ENCODE measurements at regions not wholly inside any gene's neighbourhood (a gene's known extent, or its start where the extent isn't known, plus 50 kb on each side); places are given as distances from the start of the nearest gene placed in this dataset.

DNA sequence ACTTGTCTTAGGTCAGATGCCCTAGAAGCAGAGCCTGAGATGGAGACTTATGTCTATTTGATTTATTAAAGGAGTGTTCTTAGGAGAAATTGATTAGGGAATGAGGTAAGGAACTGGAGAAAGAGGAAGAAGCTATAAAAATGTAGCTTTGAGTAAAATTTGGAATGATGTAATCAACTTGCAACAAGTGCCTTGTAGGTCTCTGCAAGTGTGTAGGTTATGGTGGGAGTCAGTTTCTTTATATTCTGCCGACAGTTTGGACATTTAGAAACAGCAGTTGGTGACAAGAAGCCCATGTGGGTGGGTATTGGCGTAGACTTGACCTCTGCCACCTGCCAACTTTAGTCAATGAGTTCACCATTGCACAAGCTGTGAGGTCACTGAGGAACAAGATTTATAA, 986.5 kb downstream of the CDH18 start:
- no peak overlapping the region for H2AFZ ChIP-seq (ENCODE audit: low read length)
- H3K4me2 ChIP-seq (ENCODE audit: extremely low read depth, insufficient read depth, low read length): no peak overlapping the region
- no peaks in the 10 kb centered on the region for H3K27me3 ChIP-seq (ENCODE audit: control insufficient read depth, insufficient read depth, low read length)
- H3K9ac ChIP-seq (ENCODE audit: insufficient read depth, low read length): no peak overlapping the region
- no peaks in the 10 kb centered on the region for H3K9me3 ChIP-seq (ENCODE audit: control insufficient read depth, insufficient read depth, low read depth, low read length)
- H3K79me2 ChIP-seq (ENCODE audit: control insufficient read depth, insufficient read depth, low read length): no peaks in the 10 kb centered on the region
- H3K36me3 ChIP-seq (ENCODE audit: control insufficient read depth, insufficient read depth, low read length): no peaks in the 10 kb centered on the region
- no peak for TF ChIP-seq EZH2 (IDR thresholded peaks at IDR 0.05; ENCODE audit: low read length, missing control alignments)
- TF ChIP-seq, protein P1, sequence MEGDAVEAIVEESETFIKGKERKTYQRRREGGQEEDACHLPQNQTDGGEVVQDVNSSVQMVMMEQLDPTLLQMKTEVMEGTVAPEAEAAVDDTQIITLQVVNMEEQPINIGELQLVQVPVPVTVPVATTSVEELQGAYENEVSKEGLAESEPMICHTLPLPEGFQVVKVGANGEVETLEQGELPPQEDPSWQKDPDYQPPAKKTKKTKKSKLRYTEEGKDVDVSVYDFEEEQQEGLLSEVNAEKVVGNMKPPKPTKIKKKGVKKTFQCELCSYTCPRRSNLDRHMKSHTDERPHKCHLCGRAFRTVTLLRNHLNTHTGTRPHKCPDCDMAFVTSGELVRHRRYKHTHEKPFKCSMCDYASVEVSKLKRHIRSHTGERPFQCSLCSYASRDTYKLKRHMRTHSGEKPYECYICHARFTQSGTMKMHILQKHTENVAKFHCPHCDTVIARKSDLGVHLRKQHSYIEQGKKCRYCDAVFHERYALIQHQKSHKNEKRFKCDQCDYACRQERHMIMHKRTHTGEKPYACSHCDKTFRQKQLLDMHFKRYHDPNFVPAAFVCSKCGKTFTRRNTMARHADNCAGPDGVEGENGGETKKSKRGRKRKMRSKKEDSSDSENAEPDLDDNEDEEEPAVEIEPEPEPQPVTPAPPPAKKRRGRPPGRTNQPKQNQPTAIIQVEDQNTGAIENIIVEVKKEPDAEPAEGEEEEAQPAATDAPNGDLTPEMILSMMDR (conservative IDR thresholded peaks at IDR 0.05 in 1 of 2, IDR thresholded peaks at IDR 0.05 in 1 of 2; ENCODE audit: low read depth in 1 of 2, low read length in 2 of 2): no peak
- no peak overlapping the region for H3K27ac ChIP-seq (ENCODE audit: insufficient read depth, low read length)
- H3K4me3 ChIP-seq (replicated peaks in 1 of 4; ENCODE audit: control extremely low read depth in 1 of 4, insufficient read depth in 1 of 4, low read depth in 3 of 4, low read length in 4 of 4): no peak overlapping the region
- H4K20me1 ChIP-seq (ENCODE audit: control insufficient read depth, extremely low read depth, insufficient read depth, low read length): no peaks in the 10 kb centered on the region
- H3K4me1 ChIP-seq (ENCODE audit: control insufficient read depth, extremely low read depth, insufficient read depth, low read length): no peaks in the 10 kb centered on the region
- no peak for DNase-seq (ENCODE audit: low read depth in 2 of 2)

DNA sequence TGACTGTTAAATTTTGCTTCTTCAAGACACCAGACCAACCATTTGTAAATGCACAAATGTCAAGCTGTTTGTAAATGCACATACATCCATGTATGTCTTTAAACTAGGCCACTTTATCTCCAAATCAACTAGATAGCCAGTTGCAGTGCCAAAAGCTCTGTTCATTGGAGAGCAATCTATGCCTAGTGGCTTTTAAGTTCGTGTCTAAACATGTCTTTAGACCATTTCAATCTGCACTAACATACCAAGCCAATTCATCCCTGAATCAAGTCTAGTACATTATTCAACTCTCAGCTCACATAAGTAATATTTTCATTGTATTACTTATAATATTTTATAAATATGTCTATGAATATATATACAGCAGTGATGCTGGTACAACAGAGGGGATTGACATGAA, 985.9 kb downstream of the CDH18 start:
- H3K9ac ChIP-seq (ENCODE audit: insufficient read depth, low read length): no peak overlapping the region
- no peaks in the 10 kb centered on the region for H4K20me1 ChIP-seq (ENCODE audit: control insufficient read depth, extremely low read depth, insufficient read depth, low read length)
- no peaks in the 10 kb centered on the region for H3K9me3 ChIP-seq (ENCODE audit: control insufficient read depth, insufficient read depth, low read depth, low read length)
- H3K27ac ChIP-seq (ENCODE audit: insufficient read depth, low read length): no peak overlapping the region
- H3K36me3 ChIP-seq (ENCODE audit: control insufficient read depth, insufficient read depth, low read length): no peaks in the 10 kb centered on the region
- H3K79me2 ChIP-seq (ENCODE audit: control insufficient read depth, insufficient read depth, low read length): no peaks in the 10 kb centered on the region
- H3K4me1 ChIP-seq (ENCODE audit: control insufficient read depth, extremely low read depth, insufficient read depth, low read length): no peaks in the 10 kb centered on the region
- H3K4me3 ChIP-seq (replicated peaks in 1 of 4; ENCODE audit: control extremely low read depth in 1 of 4, insufficient read depth in 1 of 4, low read depth in 3 of 4, low read length in 4 of 4): no peak overlapping the region
- TF ChIP-seq, protein P1 (conservative IDR thresholded peaks at IDR 0.05 in 1 of 2, IDR thresholded peaks at IDR 0.05 in 1 of 2; ENCODE audit: low read depth in 1 of 2, low read length in 2 of 2): no peak
- TF ChIP-seq EZH2 (IDR thresholded peaks at IDR 0.05; ENCODE audit: low read length, missing control alignments): no peak
- H3K27me3 ChIP-seq (ENCODE audit: control insufficient read depth, insufficient read depth, low read length): no peaks in the 10 kb centered on the region
- no peak overlapping the region for H3K4me2 ChIP-seq (ENCODE audit: extremely low read depth, insufficient read depth, low read length)
- no peak for DNase-seq (ENCODE audit: low read depth in 2 of 2)
- no peak overlapping the region for H2AFZ ChIP-seq (ENCODE audit: low read length)

DNA sequence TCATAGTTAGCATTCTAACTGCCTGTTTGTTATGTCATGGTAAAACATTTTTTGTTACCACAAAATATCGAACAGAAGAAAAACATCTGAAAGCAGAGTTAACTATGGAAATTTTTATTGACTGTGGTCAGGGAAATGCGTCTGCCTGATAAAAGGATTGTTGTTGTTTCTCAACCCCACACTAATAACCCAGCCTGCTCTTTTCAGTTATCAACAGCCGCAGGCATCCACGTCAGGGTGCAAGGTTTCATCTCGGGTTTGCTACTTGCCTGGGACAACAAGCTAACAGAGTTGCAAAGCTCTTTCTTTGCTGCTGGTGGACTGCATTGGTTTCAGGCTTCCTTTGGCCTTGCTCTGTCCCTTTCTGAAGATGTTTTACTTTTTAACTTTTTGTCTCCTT, 969.2 kb downstream of the CDH18 start:
- H3K27me3 ChIP-seq (ENCODE audit: control insufficient read depth, insufficient read depth, low read length): no peaks in the 10 kb centered on the region
- H3K36me3 ChIP-seq (ENCODE audit: control insufficient read depth, insufficient read depth, low read length): no peaks in the 10 kb centered on the region
- H3K27ac ChIP-seq (ENCODE audit: insufficient read depth, low read length): no peak overlapping the region
- H3K4me2 ChIP-seq (ENCODE audit: extremely low read depth, insufficient read depth, low read length): no peak overlapping the region
- H2AFZ ChIP-seq (ENCODE audit: low read length): no peak overlapping the region
- H3K9ac ChIP-seq (ENCODE audit: insufficient read depth, low read length): no peak overlapping the region
- no peaks in the 10 kb centered on the region for H4K20me1 ChIP-seq (ENCODE audit: control insufficient read depth, extremely low read depth, insufficient read depth, low read length)
- H3K4me3 ChIP-seq (replicated peaks in 1 of 4; ENCODE audit: control extremely low read depth in 1 of 4, insufficient read depth in 1 of 4, low read depth in 3 of 4, low read length in 4 of 4): no peak overlapping the region
- no peaks in the 10 kb centered on the region for H3K9me3 ChIP-seq (ENCODE audit: control insufficient read depth, insufficient read depth, low read depth, low read length)
- no peak for DNase-seq (ENCODE audit: low read depth in 2 of 2)
- H3K4me1 ChIP-seq (ENCODE audit: control insufficient read depth, extremely low read depth, insufficient read depth, low read length): no peaks in the 10 kb centered on the region
- no peak for TF ChIP-seq EZH2 (IDR thresholded peaks at IDR 0.05; ENCODE audit: low read length, missing control alignments)
- TF ChIP-seq, protein P1 (conservative IDR thresholded peaks at IDR 0.05 in 1 of 2, IDR thresholded peaks at IDR 0.05 in 1 of 2; ENCODE audit: low read depth in 1 of 2, low read length in 2 of 2): no peak
- H3K79me2 ChIP-seq (ENCODE audit: control insufficient read depth, insufficient read depth, low read length): no peaks in the 10 kb centered on the region
